ENCODE measurements at regions not wholly inside any gene's neighbourhood (a gene's known extent, or its start where the extent isn't known, plus 50 kb on each side); places are given as distances from the start of the nearest gene placed in this dataset.
"Not testable (repeated sequence)": the region's sequence is repeated elsewhere in the genome, so short reads cannot be mapped to it uniquely, and the experiment has no call there.

DNA sequence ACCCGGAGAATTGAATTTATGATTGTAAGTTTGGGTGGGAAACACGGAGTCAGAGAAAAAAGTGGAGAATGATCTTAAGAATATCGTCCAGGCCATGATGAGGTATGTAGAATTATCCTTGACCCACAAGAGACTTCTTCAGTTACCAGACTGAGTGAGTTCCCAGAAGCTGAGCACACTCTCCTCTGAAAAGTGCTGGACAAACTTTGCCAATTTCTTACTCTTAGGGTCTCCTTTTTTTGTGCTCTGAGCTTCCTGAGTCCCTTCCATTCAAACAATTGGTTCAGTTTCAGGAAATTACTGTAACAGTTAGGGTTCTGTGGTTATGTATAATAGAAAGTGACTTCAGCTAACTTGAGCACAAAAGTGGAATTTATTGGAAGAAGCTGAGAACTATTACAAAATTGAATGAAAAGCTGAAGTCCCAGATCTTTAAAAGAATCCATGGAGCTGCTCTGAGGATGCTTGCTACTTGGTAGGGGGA lies 50.6 kb upstream of the EHBP1 start:
- no peak overlapping the region for H3K27ac ChIP-seq (ENCODE audit: low read length)
- no peaks in the 10 kb centered on the region for H3K27me3 ChIP-seq (replicated peaks; ENCODE audit: insufficient read depth, low read length)
- no peaks in the 10 kb centered on the region for H3K79me2 ChIP-seq (ENCODE audit: low read length)
- TF ChIP-seq EZH2 (optimal IDR thresholded peaks at IDR 0.05; ENCODE audit: low read depth, low read length) (no peak), EZH2phosphoT487 (IDR thresholded peaks at IDR 0.05; ENCODE audit: low read length) (no peak)
- TF ChIP-seq, protein P1, sequence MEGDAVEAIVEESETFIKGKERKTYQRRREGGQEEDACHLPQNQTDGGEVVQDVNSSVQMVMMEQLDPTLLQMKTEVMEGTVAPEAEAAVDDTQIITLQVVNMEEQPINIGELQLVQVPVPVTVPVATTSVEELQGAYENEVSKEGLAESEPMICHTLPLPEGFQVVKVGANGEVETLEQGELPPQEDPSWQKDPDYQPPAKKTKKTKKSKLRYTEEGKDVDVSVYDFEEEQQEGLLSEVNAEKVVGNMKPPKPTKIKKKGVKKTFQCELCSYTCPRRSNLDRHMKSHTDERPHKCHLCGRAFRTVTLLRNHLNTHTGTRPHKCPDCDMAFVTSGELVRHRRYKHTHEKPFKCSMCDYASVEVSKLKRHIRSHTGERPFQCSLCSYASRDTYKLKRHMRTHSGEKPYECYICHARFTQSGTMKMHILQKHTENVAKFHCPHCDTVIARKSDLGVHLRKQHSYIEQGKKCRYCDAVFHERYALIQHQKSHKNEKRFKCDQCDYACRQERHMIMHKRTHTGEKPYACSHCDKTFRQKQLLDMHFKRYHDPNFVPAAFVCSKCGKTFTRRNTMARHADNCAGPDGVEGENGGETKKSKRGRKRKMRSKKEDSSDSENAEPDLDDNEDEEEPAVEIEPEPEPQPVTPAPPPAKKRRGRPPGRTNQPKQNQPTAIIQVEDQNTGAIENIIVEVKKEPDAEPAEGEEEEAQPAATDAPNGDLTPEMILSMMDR (IDR thresholded peaks at IDR 0.05; ENCODE audit: low read length), result no peak
- H3F3A ChIP-seq (ENCODE audit: insufficient read depth, low read length), result no peaks in the 10 kb centered on the region
- no peaks in the 10 kb centered on the region for H3K9me3 ChIP-seq (replicated peaks; ENCODE audit: insufficient read depth, low read length)
- DNase-seq, result no peak
- H3K36me3 ChIP-seq (replicated peaks; ENCODE audit: insufficient read depth, low read length), result no peaks in the 10 kb centered on the region
- H4K20me1 ChIP-seq (ENCODE audit: insufficient read depth, low read length), result no peaks in the 10 kb centered on the region
- no peak overlapping the region for H3K4me2 ChIP-seq (ENCODE audit: low read depth, low read length)
- no peaks in the 10 kb centered on the region for H3K4me1 ChIP-seq (ENCODE audit: low read length)
- H3K9me2 ChIP-seq (replicated peaks; ENCODE audit: insufficient read depth, low read length), result no peaks in the 10 kb centered on the region
- no peak overlapping the region for H3K4me3 ChIP-seq (ENCODE audit: low read length)
- no peak overlapping the region for H3K9ac ChIP-seq (ENCODE audit: low read length)
- no peak overlapping the region for H2AFZ ChIP-seq (ENCODE audit: low read length)

DNA sequence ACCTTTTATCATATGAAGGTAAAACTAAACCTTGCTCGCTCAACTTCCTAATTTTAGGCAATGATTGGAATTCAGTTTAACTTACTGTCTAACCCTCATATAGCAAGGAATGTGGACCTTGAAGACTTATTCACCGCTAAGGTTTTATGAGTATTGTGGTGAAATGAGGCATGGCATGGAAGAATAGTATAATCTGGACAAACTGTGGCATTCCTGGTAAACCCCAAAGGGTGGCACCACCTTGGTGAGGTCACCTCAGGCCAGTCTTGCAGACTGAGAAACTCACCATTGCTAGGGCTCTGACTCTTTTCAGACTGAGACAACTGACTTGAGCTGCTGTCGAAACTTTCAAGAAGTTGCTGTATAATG lies 51.1 kb upstream of the EHBP1 start:
- H2AFZ ChIP-seq (ENCODE audit: low read length), result no peak overlapping the region
- H3F3A ChIP-seq (ENCODE audit: insufficient read depth, low read length), result no peaks in the 10 kb centered on the region
- H3K36me3 ChIP-seq (replicated peaks; ENCODE audit: insufficient read depth, low read length), result no peaks in the 10 kb centered on the region
- H4K20me1 ChIP-seq (ENCODE audit: insufficient read depth, low read length), result no peaks in the 10 kb centered on the region
- no peak overlapping the region for H3K4me2 ChIP-seq (ENCODE audit: low read depth, low read length)
- no peak overlapping the region for H3K9ac ChIP-seq (ENCODE audit: low read length)
- H3K9me2 ChIP-seq (replicated peaks; ENCODE audit: insufficient read depth, low read length), result no peaks in the 10 kb centered on the region
- TF ChIP-seq EZH2phosphoT487 (IDR thresholded peaks at IDR 0.05; ENCODE audit: low read length) (no peak), EZH2 (optimal IDR thresholded peaks at IDR 0.05; ENCODE audit: low read depth, low read length) (no peak)
- TF ChIP-seq, protein P1 (IDR thresholded peaks at IDR 0.05; ENCODE audit: low read length), result no peak
- H3K79me2 ChIP-seq (ENCODE audit: low read length), result no peaks in the 10 kb centered on the region
- H3K27ac ChIP-seq (ENCODE audit: low read length), result no peak overlapping the region
- no peak overlapping the region for H3K4me3 ChIP-seq (ENCODE audit: low read length)
- DNase-seq, result no peak
- H3K4me1 ChIP-seq (ENCODE audit: low read length), result no peaks in the 10 kb centered on the region
- H3K9me3 ChIP-seq (replicated peaks; ENCODE audit: insufficient read depth, low read length), result no peaks in the 10 kb centered on the region
- H3K27me3 ChIP-seq (replicated peaks; ENCODE audit: insufficient read depth, low read length), result no peaks in the 10 kb centered on the region

DNA sequence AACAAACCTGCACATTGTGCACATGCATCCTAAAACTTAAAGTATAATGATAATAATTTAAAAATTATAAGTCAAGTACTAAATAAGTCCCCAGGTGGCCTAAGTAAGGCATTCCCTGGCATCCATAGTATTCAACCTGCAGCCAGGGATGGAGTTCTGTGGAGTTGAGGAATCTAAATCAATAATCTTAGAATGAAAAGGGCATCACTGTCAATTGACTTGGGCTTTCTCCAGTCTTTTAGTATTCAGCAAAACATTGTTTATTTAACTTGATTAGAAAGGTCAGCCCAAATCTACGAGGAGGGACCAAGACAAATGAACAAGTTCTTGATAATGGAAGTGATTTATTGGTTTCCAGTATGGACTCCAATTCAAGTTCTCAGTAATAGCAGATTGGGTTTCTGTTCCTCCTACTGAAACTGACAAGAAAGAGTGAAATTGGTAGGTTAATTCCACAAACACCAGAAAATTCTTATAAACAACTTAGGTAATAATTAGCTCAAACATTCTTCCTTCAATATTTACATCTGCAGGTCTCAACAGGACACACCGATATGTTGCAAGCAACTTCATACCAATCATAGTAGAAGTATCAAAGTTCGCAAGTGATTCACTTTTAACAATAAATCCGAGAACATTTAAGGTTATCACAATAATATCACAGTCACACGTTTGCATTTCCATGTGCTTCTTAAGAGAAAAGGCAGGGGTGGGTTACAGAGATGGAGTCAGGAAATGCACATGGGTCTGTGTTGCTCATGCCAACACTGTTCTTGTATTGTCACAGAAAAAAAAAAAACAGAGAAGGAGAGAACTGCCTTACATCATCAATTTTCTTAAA lies 51.7 kb upstream of the EHBP1 start:
- H3K9me3 ChIP-seq (replicated peaks; ENCODE audit: insufficient read depth, low read length), result no peaks in the 10 kb centered on the region
- H3K27me3 ChIP-seq (replicated peaks; ENCODE audit: insufficient read depth, low read length), result no peaks in the 10 kb centered on the region
- H3K9me2 ChIP-seq (replicated peaks; ENCODE audit: insufficient read depth, low read length), result no peaks in the 10 kb centered on the region
- H3K27ac ChIP-seq (ENCODE audit: low read length), result no peak overlapping the region
- H3K9ac ChIP-seq (ENCODE audit: low read length), result no peak overlapping the region
- no peaks in the 10 kb centered on the region for H3K79me2 ChIP-seq (ENCODE audit: low read length)
- no peaks in the 10 kb centered on the region for H4K20me1 ChIP-seq (ENCODE audit: insufficient read depth, low read length)
- DNase-seq, result no peak
- H2AFZ ChIP-seq (ENCODE audit: low read length), result no peak overlapping the region
- no peak overlapping the region for H3K4me3 ChIP-seq (ENCODE audit: low read length)
- no peaks in the 10 kb centered on the region for H3K4me1 ChIP-seq (ENCODE audit: low read length)
- no peak overlapping the region for H3K4me2 ChIP-seq (ENCODE audit: low read depth, low read length)
- TF ChIP-seq EZH2 (optimal IDR thresholded peaks at IDR 0.05; ENCODE audit: low read depth, low read length), result no peak
- TF ChIP-seq, protein P1 (IDR thresholded peaks at IDR 0.05; ENCODE audit: low read length), result no peak
- no peak for TF ChIP-seq EZH2phosphoT487 (IDR thresholded peaks at IDR 0.05; ENCODE audit: low read length)
- H3F3A ChIP-seq (ENCODE audit: insufficient read depth, low read length), result no peaks in the 10 kb centered on the region
- no peaks in the 10 kb centered on the region for H3K36me3 ChIP-seq (replicated peaks; ENCODE audit: insufficient read depth, low read length)

DNA sequence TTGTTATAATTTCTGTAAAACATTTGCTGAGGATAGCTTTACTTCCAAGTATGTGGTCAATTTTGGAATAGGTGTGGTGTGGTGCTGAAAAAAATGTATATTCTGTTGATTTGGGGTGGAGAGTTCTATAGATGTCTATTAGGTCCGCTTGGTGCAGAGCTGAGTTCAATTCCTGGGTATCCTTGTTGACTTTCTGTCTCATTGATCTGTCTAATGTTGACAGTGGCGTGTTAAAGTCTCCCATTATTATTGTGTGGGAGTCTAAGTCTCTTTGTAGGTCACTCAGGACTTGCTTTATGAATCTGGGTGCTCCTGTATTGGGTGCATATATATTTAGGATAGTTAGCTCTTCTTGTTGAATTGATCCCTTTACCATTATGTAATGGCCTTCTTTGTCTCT lies 56.4 kb upstream of the EHBP1 start:
- not testable (repeated sequence) for H3K4me3 ChIP-seq (ENCODE audit: low read length); H3K9me2 ChIP-seq (replicated peaks; ENCODE audit: insufficient read depth, low read length); H2AFZ ChIP-seq (ENCODE audit: low read length); H3K27ac ChIP-seq (ENCODE audit: low read length); DNase-seq; H3F3A ChIP-seq (ENCODE audit: insufficient read depth, low read length); H3K4me1 ChIP-seq (ENCODE audit: low read length); H3K36me3 ChIP-seq (replicated peaks; ENCODE audit: insufficient read depth, low read length); H3K9ac ChIP-seq (ENCODE audit: low read length); H3K9me3 ChIP-seq (replicated peaks; ENCODE audit: insufficient read depth, low read length); H3K4me2 ChIP-seq (ENCODE audit: low read depth, low read length); H3K79me2 ChIP-seq (ENCODE audit: low read length); H3K27me3 ChIP-seq (replicated peaks; ENCODE audit: insufficient read depth, low read length); H4K20me1 ChIP-seq (ENCODE audit: insufficient read depth, low read length)

Measured in MM.1S (cell line).